HAP-1 (cell line): ENCODE measurements at regions not wholly inside any gene's neighbourhood (a gene's known extent, or its start where the extent isn't known, plus 50 kb on each side); places are given as distances from the start of the nearest gene placed in this dataset.
"Not testable (repeated sequence)": the region's sequence is repeated elsewhere in the genome, so short reads cannot be mapped to it uniquely, and the experiment has no call there.

Source experiments
- DNase-seq, 2 experiments: peaks; one replicate each; pipeline ENCODE4 v3.0.0-alpha.2; 2016 to 2020; ENCODE audit warnings: low spot score in 2 of 2
- H3K27me3 ChIP-seq: fragments of 250-450 bp; sonication (Bioruptor Pico); 2 replicates; pipeline ENCODE4 v1.5.1; 2020; ENCODE audit warnings: low read depth, mild to moderate bottlenecking, moderate library complexity
- H3K36me3 ChIP-seq: fragments of 250-450 bp; sonication (Bioruptor Pico); replicated peaks from 2 replicates; pipeline ENCODE4 v1.5.1; 2020; ENCODE audit warnings: mild to moderate bottlenecking
- H3K4me1 ChIP-seq: fragments of 250-450 bp; sonication (Bioruptor Pico); 2 replicates; pipeline ENCODE4 v1.5.1; 2020; ENCODE audit warnings: mild to moderate bottlenecking
- H3K4me3 ChIP-seq: fragments of 250-450 bp; sonication (Bioruptor Pico); 2 replicates; pipeline ENCODE4 v1.5.1; 2020; ENCODE audit warnings: mild to moderate bottlenecking, moderate library complexity
- H3K9me3 ChIP-seq: fragments of 250-450 bp; sonication (Bioruptor Pico); 2 replicates; pipeline ENCODE4 v1.5.1; 2020; ENCODE audit warnings: mild to moderate bottlenecking, moderate library complexity
- in situ Hi-C: fragments of 300-500 bp; cut with MboI; formaldehyde crosslinking; loops from 3 replicates; pipeline ENCODE4 v1.14.3; 2020; ENCODE audit warnings: low sequenced_read_pairs, inconsistent platforms, mixed read lengths

- no peak for DNase-seq
- Histone ChIP-seq H3K9me3 (no peaks in the 10 kb centered on the region), H3K4me3 (no peak overlapping the region), H3K36me3 (no peaks in the 10 kb centered on the region), H3K4me1 (no peaks in the 10 kb centered on the region), H3K27me3 (no peaks in the 10 kb centered on the region)
- in situ Hi-C loops = no loop called here
Observed at GRCh38 chr2:125371867-125372266, 1284.1 kb upstream of the GYPC start.

- no peaks in the 10 kb centered on the region for H3K36me3 ChIP-seq
- H3K4me3 ChIP-seq = no peak overlapping the region
- DNase-seq = no peak
- in situ Hi-C loops = no loop called here
- no peaks in the 10 kb centered on the region for H3K27me3 ChIP-seq
- no peaks in the 10 kb centered on the region for H3K4me1 ChIP-seq
- H3K9me3 ChIP-seq = no peaks in the 10 kb centered on the region
Observed at GRCh38 chr2:125373293-125373692, 1282.7 kb upstream of the GYPC start.

GRCh38 chr2:125386074-125386473 is 1269.9 kb upstream of the GYPC start:
- Histone ChIP-seq H3K27me3 (no peaks in the 10 kb centered on the region), H3K4me3 (no peak overlapping the region), H3K4me1 (no peaks in the 10 kb centered on the region), H3K9me3 (no peaks in the 10 kb centered on the region), H3K36me3 (no peaks in the 10 kb centered on the region)
- no peak for DNase-seq
- in situ Hi-C loops = no loop called here

- no peaks in the 10 kb centered on the region; the same call in 1 of the 2 replicates for H3K9me3 ChIP-seq
- in situ Hi-C loops = no loop called here
- no peaks in the 10 kb centered on the region for H3K4me1 ChIP-seq
- DNase-seq = no peak
- H3K36me3 ChIP-seq = no peaks in the 10 kb centered on the region
- H3K27me3 ChIP-seq = no peaks in the 10 kb centered on the region
- H3K4me3 ChIP-seq = no peak overlapping the region
Observed at GRCh38 chr2:125397535-125398251, 1258.3 kb upstream of the GYPC start.

- Histone ChIP-seq H3K36me3 (no peaks in the 10 kb centered on the region), H3K27me3 (no peaks in the 10 kb centered on the region), H3K9me3 (no peaks in the 10 kb centered on the region; the same call in 1 of the 2 replicates), H3K4me1 (no peaks in the 10 kb centered on the region), H3K4me3 (no peak overlapping the region)
- DNase-seq = no peak
- in situ Hi-C loops = no loop called here
Observed at GRCh38 chr2:125398738-125399524, 1257.0 kb upstream of the GYPC start.

GRCh38 chr2:125405816-125406215 is 1250.1 kb upstream of the GYPC start:
- no peaks in the 10 kb centered on the region for H3K4me1 ChIP-seq
- in situ Hi-C loops = no loop called here
- H3K27me3 ChIP-seq = no peaks in the 10 kb centered on the region
- H3K9me3 ChIP-seq = no peaks in the 10 kb centered on the region
- no peak overlapping the region for H3K4me3 ChIP-seq
- no peaks in the 10 kb centered on the region for H3K36me3 ChIP-seq
- DNase-seq = no peak

GRCh38 chr2:125408874-125409538 is 1247.0 kb upstream of the GYPC start:
- Histone ChIP-seq H3K36me3 (no peaks in the 10 kb centered on the region), H3K4me1 (no peaks in the 10 kb centered on the region), H3K4me3 (no peak overlapping the region), H3K27me3 (no peaks in the 10 kb centered on the region), H3K9me3 (no peaks in the 10 kb centered on the region)
- in situ Hi-C loops = no loop called here
- DNase-seq = no peak

- no peak for DNase-seq
- Histone ChIP-seq H3K4me1 (no peaks in the 10 kb centered on the region), H3K9me3 (no peaks in the 10 kb centered on the region; the same call in 1 of the 2 replicates), H3K36me3 (no peaks in the 10 kb centered on the region), H3K27me3 (no peaks in the 10 kb centered on the region), H3K4me3 (no peak overlapping the region)
- in situ Hi-C loops = no loop called here
Observed at GRCh38 chr2:125418483-125418882, 1237.5 kb upstream of the GYPC start.

GRCh38 chr2:125422198-125422770 is 1233.7 kb upstream of the GYPC start:
- in situ Hi-C loops, DNase-seq: not testable (repeated sequence)

GRCh38 chr2:125424266-125424785 is 1231.6 kb upstream of the GYPC start:
- H3K36me3 ChIP-seq = no peaks in the 10 kb centered on the region
- no peaks in the 10 kb centered on the region for H3K4me1 ChIP-seq
- H3K9me3 ChIP-seq = no peaks in the 10 kb centered on the region
- in situ Hi-C loops = no loop called here
- no peak overlapping the region for H3K4me3 ChIP-seq
- DNase-seq = no peak
- no peaks in the 10 kb centered on the region for H3K27me3 ChIP-seq

More at GRCh38 chr2:125422198-125422770, 1233.7 kb upstream of the GYPC start:
- H3K4me1 ChIP-seq, H3K36me3 ChIP-seq, H3K27me3 ChIP-seq, H3K4me3 ChIP-seq, H3K9me3 ChIP-seq: not testable (repeated sequence)

- Histone ChIP-seq H3K27me3 (no peaks in the 10 kb centered on the region), H3K36me3 (no peaks in the 10 kb centered on the region), H3K4me1 (no peaks in the 10 kb centered on the region), H3K4me3 (no peak overlapping the region), H3K9me3 (no peaks in the 10 kb centered on the region)
- in situ Hi-C loops = no loop called here
- DNase-seq = no peak
Observed at GRCh38 chr2:125427721-125428315, 1228.1 kb upstream of the GYPC start.

GRCh38 chr2:125444106-125444505 is 1211.9 kb upstream of the GYPC start:
- in situ Hi-C loops = no loop called here
- Histone ChIP-seq H3K9me3 (0 out of 2 replicates have a peak, but pooled peaks cover 2% of the 10 kb centered on the region), H3K27me3 (no peaks in the 10 kb centered on the region), H3K4me3 (no peak overlapping the region), H3K36me3 (no peaks in the 10 kb centered on the region), H3K4me1 (no peaks in the 10 kb centered on the region)
- DNase-seq = no peak

- Histone ChIP-seq H3K27me3 (no peaks in the 10 kb centered on the region), H3K36me3 (no peaks in the 10 kb centered on the region), H3K9me3 (0 out of 2 replicates have a peak, but pooled peaks cover 2% of the 10 kb centered on the region), H3K4me1 (no peaks in the 10 kb centered on the region), H3K4me3 (no peak overlapping the region)
- no peak for DNase-seq
- in situ Hi-C loops = no loop called here
Observed at GRCh38 chr2:125445495-125445894, 1210.5 kb upstream of the GYPC start.
